T-helper 1 cell (primary cell): ENCODE measurements at regions not wholly inside any gene's neighbourhood (a gene's known extent, or its start where the extent isn't known, plus 50 kb on each side); places are given as distances from the start of the nearest gene placed in this dataset.
"Not testable (repeated sequence)": the region's sequence is repeated elsewhere in the genome, so short reads cannot be mapped to it uniquely, and the experiment has no call there.

Source experiments
- DNase-seq, 5 donors: peaks; one replicate each; pipeline ENCODE4 v3.0.0-alpha.2; 2012 to 2020

- DNase-seq: no peak
Observed at GRCh38 chr16:14002416-14002990, 68.6 kb upstream of the MRTFB start.

- no peak for DNase-seq
Observed at GRCh38 chr16:14003074-14003570, 68.0 kb upstream of the MRTFB start.

GRCh38 chr16:14004031-14004728 lies 66.9 kb upstream of the MRTFB start:
- no peak for DNase-seq

GRCh38 chr16:14004729-14005315 lies 66.3 kb upstream of the MRTFB start:
- no peak for DNase-seq

GRCh38 chr16:14005335-14005734 lies 65.8 kb upstream of the MRTFB start:
- no peak for DNase-seq

GRCh38 chr16:14007450-14007849 lies 63.7 kb upstream of the MRTFB start:
- DNase-seq: peak in 1 of 5 donors; percentile 53

- no peak for DNase-seq
Observed at GRCh38 chr16:14011001-14011400, 60.1 kb upstream of the MRTFB start.

GRCh38 chr16:14011846-14012245 lies 59.3 kb upstream of the MRTFB start:
- DNase-seq: no peak

- DNase-seq: no peak
Observed at GRCh38 chr16:14013145-14013570, 58.0 kb upstream of the MRTFB start.

GRCh38 chr16:14013571-14014283 lies 57.4 kb upstream of the MRTFB start:
- DNase-seq: no peak

GRCh38 chr16:14014284-14014625 lies 56.9 kb upstream of the MRTFB start:
- no peak for DNase-seq

GRCh38 chr16:14015033-14015432 lies 56.1 kb upstream of the MRTFB start:
- DNase-seq: no peak

GRCh38 chr16:14015461-14015860 lies 55.7 kb upstream of the MRTFB start:
- no peak for DNase-seq

GRCh38 chr16:14015948-14016347 lies 55.2 kb upstream of the MRTFB start:
- DNase-seq: no peak

- not testable (repeated sequence) for DNase-seq
Observed at GRCh38 chr16:14016362-14016761, 54.8 kb upstream of the MRTFB start.

GRCh38 chr16:14017886-14018285 lies 53.2 kb upstream of the MRTFB start:
- DNase-seq: no peak

GRCh38 chr16:14018851-14019250 lies 52.3 kb upstream of the MRTFB start:
- DNase-seq: no peak

GRCh38 chr16:14020141-14020540 lies 51.0 kb upstream of the MRTFB start:
- DNase-seq: no peak
